ENCODE measurements at regions not wholly inside any gene's neighbourhood (a gene's known extent, or its start where the extent isn't known, plus 50 kb on each side); places are given as distances from the start of the nearest gene placed in this dataset.
A peak's percentile ranks its signal among the peaks of the same experiment; 100 is the strongest.

- DNase-seq (ENCODE audit: low read depth): no peak
- no peak overlapping the region for H3K4me3 ChIP-seq (ENCODE audit: low read length)
- no peak for TF ChIP-seq CTCF (conservative IDR thresholded peaks at IDR 0.05; ENCODE audit: low read length)
These were observed 102.7 kb downstream of the UCHL1 start for GRCh38 chr4:41359422-41359775.

- DNase-seq (ENCODE audit: low read depth): no peak
- TF ChIP-seq CTCF (conservative IDR thresholded peaks at IDR 0.05; ENCODE audit: low read length): no peak
- H3K4me3 ChIP-seq (ENCODE audit: low read length): no peak overlapping the region
These were observed 103.1 kb downstream of the UCHL1 start for GRCh38 chr4:41359836-41360213.

- peak overlapping the region; percentile 61 for H3K4me3 ChIP-seq (ENCODE audit: low read length)
- peak; percentile 31 for DNase-seq (ENCODE audit: low read depth)
- TF ChIP-seq CTCF (conservative IDR thresholded peaks at IDR 0.05; ENCODE audit: low read length): no peak
These were observed 103.6 kb downstream of the UCHL1 start for GRCh38 chr4:41360214-41360920.

GRCh38 chr4:41360921-41361793 is 104.4 kb downstream of the UCHL1 start:
- TF ChIP-seq CTCF (conservative IDR thresholded peaks at IDR 0.05; ENCODE audit: low read length): no peak
- peak overlapping the region; percentile 61 for H3K4me3 ChIP-seq (ENCODE audit: low read length)
- no peak for DNase-seq (ENCODE audit: low read depth)

- H3K4me3 ChIP-seq (ENCODE audit: low read length): peak overlapping the region; percentile 61
- no peak for DNase-seq (ENCODE audit: low read depth)
- TF ChIP-seq CTCF (conservative IDR thresholded peaks at IDR 0.05; ENCODE audit: low read length): no peak
These were observed 105.2 kb downstream of the UCHL1 start for GRCh38 chr4:41361794-41362526.

- peak; percentile 22 for DNase-seq (ENCODE audit: low read depth)
- H3K4me3 ChIP-seq (ENCODE audit: low read length): no peak overlapping the region
These were observed 106.1 kb downstream of the UCHL1 start for GRCh38 chr4:41362621-41363383.

More at GRCh38 chr4:41362621-41363383, 106.1 kb downstream of the UCHL1 start:
- no peak for TF ChIP-seq CTCF (conservative IDR thresholded peaks at IDR 0.05; ENCODE audit: low read length)
